A673 (cell line): ENCODE measurements at regions not wholly inside any gene's neighbourhood (a gene's known extent, or its start where the extent isn't known, plus 50 kb on each side); places are given as distances from the start of the nearest gene placed in this dataset.

Source experiments
- EZH2 ChIP-seq: fragments of 200-600 bp; sonication (generic); IDR thresholded peaks from 2 replicates; pipeline ENCODE4 v1.6.1; 2017; ENCODE audit warnings: borderline replicate concordance, low read depth, mild to moderate bottlenecking, mixed read lengths, antibody characterized with exemption, low read length; ENCODE audit not compliant: poor library complexity, severe bottlenecking
- TF ChIP-seq, protein P1 (sequence below): fragments of 300-800, 200-600 bp; sonication (generic); conservative IDR thresholded peaks from 2 replicates; pipeline ENCODE4 v1.5.1; 2017; ENCODE audit warnings: low read depth, mild to moderate bottlenecking, antibody characterized with exemption, low read length, moderate library complexity, mixed read lengths

DNA sequence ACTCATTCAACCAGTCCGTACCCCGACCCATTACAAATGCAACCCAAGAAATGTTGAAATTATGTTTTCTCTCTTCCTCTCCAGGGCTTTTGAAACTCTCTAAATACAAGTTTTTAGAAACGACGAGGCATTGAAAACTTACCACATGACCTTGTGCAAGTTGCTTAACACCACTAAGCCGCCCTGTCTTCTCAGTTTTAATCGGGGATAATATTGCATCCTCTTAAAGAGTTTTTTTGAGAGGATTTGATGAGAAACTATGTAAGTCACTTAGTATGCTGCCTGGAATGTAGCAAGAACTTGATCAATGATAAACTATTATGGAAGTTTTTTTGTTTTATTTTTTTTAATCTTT lies 149.0 kb upstream of the FAM20A start:
- TF ChIP-seq, protein P1, sequence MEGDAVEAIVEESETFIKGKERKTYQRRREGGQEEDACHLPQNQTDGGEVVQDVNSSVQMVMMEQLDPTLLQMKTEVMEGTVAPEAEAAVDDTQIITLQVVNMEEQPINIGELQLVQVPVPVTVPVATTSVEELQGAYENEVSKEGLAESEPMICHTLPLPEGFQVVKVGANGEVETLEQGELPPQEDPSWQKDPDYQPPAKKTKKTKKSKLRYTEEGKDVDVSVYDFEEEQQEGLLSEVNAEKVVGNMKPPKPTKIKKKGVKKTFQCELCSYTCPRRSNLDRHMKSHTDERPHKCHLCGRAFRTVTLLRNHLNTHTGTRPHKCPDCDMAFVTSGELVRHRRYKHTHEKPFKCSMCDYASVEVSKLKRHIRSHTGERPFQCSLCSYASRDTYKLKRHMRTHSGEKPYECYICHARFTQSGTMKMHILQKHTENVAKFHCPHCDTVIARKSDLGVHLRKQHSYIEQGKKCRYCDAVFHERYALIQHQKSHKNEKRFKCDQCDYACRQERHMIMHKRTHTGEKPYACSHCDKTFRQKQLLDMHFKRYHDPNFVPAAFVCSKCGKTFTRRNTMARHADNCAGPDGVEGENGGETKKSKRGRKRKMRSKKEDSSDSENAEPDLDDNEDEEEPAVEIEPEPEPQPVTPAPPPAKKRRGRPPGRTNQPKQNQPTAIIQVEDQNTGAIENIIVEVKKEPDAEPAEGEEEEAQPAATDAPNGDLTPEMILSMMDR = no peak
- TF ChIP-seq EZH2 = no peak
